GM13976 (cell line): ENCODE measurements at regions not wholly inside any gene's neighbourhood (a gene's known extent, or its start where the extent isn't known, plus 50 kb on each side); places are given as distances from the start of the nearest gene placed in this dataset.

Source experiments
- DNase-seq: peaks from one replicate; pipeline ENCODE4 v3.0.0; 2012; ENCODE audit warnings: low spot score
- CTCF ChIP-seq: IDR thresholded peaks from 2 replicates; pipeline ENCODE4 v1.5.1; 2012; ENCODE audit warnings: borderline replicate concordance, mild to moderate bottlenecking; ENCODE audit not compliant: insufficient read depth; ENCODE audit errors: extremely low read depth, missing control alignments, control extremely low read depth
- in situ Hi-C: fragments of 300-500 bp; cut with MboI; formaldehyde crosslinking; loops from one replicate; pipeline ENCODE4 v1.12.0; 2022; ENCODE audit warnings: low sequenced_read_pairs, mixed read lengths, inconsistent platforms; ENCODE audit not compliant: unreplicated experiment

DNA sequence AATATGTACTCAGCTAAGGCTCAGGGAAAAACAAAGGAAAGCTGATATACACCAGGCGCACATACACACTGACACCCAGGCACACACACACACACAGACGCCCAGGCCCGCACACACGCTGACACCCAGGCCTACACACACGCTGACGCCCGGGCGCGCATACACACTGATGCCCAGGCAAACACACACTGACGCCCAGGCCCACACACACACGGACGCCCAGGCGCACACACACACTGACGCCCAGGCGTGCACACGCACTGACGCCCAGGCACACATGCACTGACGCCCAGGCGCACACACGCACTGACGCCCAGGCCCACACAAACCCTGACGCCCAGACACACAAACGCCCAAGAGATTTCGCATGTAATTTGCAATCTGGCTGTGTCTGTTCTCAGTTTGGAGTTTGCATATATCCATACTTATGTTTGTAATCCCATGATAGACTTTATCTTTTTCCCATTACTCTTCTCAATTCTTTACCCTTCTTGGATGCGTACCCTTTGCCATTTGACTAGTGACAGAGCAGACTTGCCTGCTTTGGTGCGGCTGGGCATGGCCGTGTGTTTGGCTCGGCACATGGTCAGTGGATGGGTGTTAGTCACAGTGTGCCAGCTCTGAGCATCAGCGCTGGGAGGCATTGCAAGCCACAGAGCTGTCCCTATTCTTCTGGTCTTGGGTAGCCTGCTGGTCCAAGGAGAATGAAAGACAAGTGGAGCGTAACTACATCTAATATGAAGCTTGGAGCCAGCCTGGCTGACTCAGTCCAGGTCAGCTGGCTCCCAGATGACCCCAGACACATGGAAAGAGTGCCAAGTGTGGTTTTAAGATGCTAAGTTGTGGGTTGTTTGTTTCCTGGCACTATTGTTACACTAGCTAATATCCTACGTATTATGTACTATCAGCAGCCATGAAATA, 632.4 kb upstream of the ZFP42 start:
- no peak for DNase-seq
- in situ Hi-C loops, result no loop called here
- TF ChIP-seq CTCF, result no peak

DNA sequence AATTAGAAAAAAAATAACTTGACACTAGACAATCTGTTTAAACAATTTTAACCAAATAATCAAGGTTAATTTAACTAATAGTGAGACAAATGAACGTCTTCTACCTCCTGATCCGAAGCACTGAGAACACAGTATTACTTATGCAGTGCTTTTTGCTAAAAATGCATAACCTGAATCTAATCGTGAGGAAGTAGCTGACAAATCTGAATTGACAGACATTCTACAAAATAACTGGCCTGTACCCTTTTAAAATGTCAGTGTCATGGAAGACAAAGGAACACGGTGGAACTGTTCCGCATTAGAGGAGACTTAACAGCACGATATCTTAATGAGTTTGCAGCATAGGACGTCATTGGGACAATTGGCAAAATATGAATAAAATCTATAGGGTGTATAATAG, 631.2 kb upstream of the ZFP42 start:
- in situ Hi-C loops, result no loop called here
- no peak for TF ChIP-seq CTCF
- DNase-seq, result no peak

DNA sequence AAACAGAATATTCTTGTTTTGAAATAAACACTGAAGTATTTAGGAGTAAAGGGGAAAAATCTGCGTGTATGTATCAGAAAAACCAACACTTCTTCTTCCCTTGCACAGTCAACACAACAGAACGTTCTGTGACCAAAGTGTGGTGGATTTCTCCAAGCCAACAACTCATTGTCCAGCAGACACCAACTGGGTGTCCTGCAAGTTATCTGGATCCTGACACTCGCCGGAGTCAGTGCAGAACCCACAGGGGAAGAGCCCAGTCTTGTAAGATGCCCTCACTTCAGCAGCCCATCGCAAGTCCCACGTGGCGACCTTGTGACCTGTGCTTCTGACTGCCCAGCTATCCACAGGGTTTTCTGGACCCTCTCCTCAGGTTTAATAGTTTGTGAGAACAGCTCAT, 630.7 kb upstream of the ZFP42 start:
- no peak for DNase-seq
- TF ChIP-seq CTCF, result no peak
- in situ Hi-C loops, result no loop called here

DNA sequence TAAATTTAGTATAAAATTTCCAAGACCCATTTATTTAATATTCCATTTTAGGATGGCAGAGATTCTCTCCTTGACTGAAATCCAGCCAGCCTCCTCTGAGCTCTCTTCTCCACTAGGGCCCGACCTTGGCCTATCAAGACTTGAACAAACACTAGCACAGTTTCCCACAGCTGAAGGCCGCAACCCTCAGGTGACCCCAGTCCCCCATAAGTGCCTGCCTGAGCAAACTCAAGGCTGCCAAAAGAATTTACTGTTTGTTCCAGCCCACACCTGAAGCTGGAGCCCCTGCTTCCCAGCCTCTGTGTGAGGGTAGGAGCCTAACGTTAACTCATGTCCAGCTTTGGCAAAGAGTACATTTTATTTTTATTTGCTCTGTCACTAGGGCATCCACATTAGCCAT, 629.0 kb upstream of the ZFP42 start:
- no peak for DNase-seq
- TF ChIP-seq CTCF, result no peak
- in situ Hi-C loops, result no loop called here

- in situ Hi-C loops, result no loop called here
- TF ChIP-seq CTCF, result no peak
- no peak for DNase-seq
Observed at GRCh38 chr4:187370918-187371317, 624.7 kb upstream of the ZFP42 start.

GRCh38 chr4:187378441-187378840, 617.1 kb upstream of the ZFP42 start:
- in situ Hi-C loops, result no loop called here
- DNase-seq, result no peak

More at GRCh38 chr4:187378441-187378840, 617.1 kb upstream of the ZFP42 start:
- TF ChIP-seq CTCF, result no peak
